Endothelial cell of umbilical vein (primary cell): ENCODE measurements at regions not wholly inside any gene's neighbourhood (a gene's known extent, or its start where the extent isn't known, plus 50 kb on each side); places are given as distances from the start of the nearest gene placed in this dataset.

Experiments used
- BruUV-seq: library from RNA; stranded (reverse); fragments of 400-500 nt; replicated peaks from 2 replicates; lab custom pipeline; 2021; lab: Mats Ljungman, UMichigan
- CTCF ChIA-PET: fragments of 300-600, 350-600 bp; sonication (Branson Sonifier 250); formaldehyde crosslinking; loops from one replicate; lab custom pipeline; 2021; ENCODE audit warnings: antibody characterized with exemption, inconsistent platforms; lab: Charles Lee
- POLR2A ChIA-PET: fragments of 300-600, 350-600 bp; sonication (Branson Sonifier 250); formaldehyde crosslinking; loops from one replicate; lab custom pipeline; 2021; ENCODE audit warnings: antibody characterized with exemption, inconsistent platforms; lab: Charles Lee
- DNase-seq: peaks from one replicate; pipeline ENCODE4 v3.0.0-alpha.2; 2011; ENCODE audit warnings: low read depth, low spot score
- FAIRE-seq: peaks from 2 replicates; lab custom pipeline; 2011; peaks lifted over from hg19 to GRCh38; lab: Jason Lieb, UNC
- H2AFZ ChIP-seq: 2 replicates; pipeline ENCODE4 v1.6.0; 2012; ENCODE audit warnings: low read depth, low read length, control low read depth, inconsistent platforms
- H3K27ac ChIP-seq: 2 replicates; pipeline ENCODE4 v1.5.1; 2011; ENCODE audit warnings: low read depth, mild to moderate bottlenecking, control low read depth, low read length, moderate library complexity; ENCODE audit not compliant: insufficient read depth
- H3K27me3 ChIP-seq, 2 experiments: 2 replicates each; pipeline versions ENCODE4 v1.6.0 to v1.6.1; 2011; ENCODE audit warnings: low read length in 2 of 2, mixed read lengths in 1 of 2; ENCODE audit not compliant: control insufficient read depth in 2 of 2, insufficient read depth in 2 of 2
- H3K36me3 ChIP-seq, 2 experiments: 2 replicates in 1 of 2; 3 replicates in 1 of 2; pipeline ENCODE4 v1.5.1; 2011; ENCODE audit warnings: low read length in 2 of 2, mild to moderate bottlenecking in 1 of 2, moderate library complexity in 1 of 2; ENCODE audit not compliant: control insufficient read depth in 2 of 2, insufficient read depth in 2 of 2; ENCODE audit errors: extremely low read depth in 1 of 2
- H3K4me1 ChIP-seq: 3 replicates; pipeline ENCODE4 v1.5.1; 2011; ENCODE audit warnings: mild to moderate bottlenecking, low read length; ENCODE audit not compliant: control insufficient read depth, insufficient read depth; ENCODE audit errors: extremely low read depth
- H3K4me2 ChIP-seq: 2 replicates; pipeline ENCODE4 v1.6.1; 2011; ENCODE audit warnings: low read length, control low read depth, mixed read lengths; ENCODE audit not compliant: insufficient read depth
- H3K4me3 ChIP-seq, 3 experiments: fragments of 200-600 bp in 1 of 3; sonication (generic), shearing (Covaris generic) in 1 of 3; replicated peaks in 1 of 3; 2 replicates each; pipeline ENCODE4 v1.5.1; 2011 to 2016; ENCODE audit warnings: control low read depth in 3 of 3, low read length in 3 of 3, mild to moderate bottlenecking in 2 of 3, inconsistent platforms in 1 of 3, low read depth in 1 of 3, moderate library complexity in 1 of 3; ENCODE audit not compliant: insufficient read depth in 1 of 3
- H3K79me2 ChIP-seq: 2 replicates; pipeline ENCODE4 v1.6.0; 2012; ENCODE audit warnings: low read length, inconsistent platforms; ENCODE audit not compliant: control insufficient read depth, insufficient read depth
- H3K9ac ChIP-seq: replicated peaks from 2 replicates; pipeline ENCODE3; 2011; ENCODE audit warnings: low read length, control low read depth; ENCODE audit not compliant: insufficient read depth; ENCODE audit errors: extremely low read depth
- H3K9me1 ChIP-seq: replicated peaks from 3 replicates; pipeline ENCODE4 v1.6.0; 2011; ENCODE audit warnings: mild to moderate bottlenecking, low read length; ENCODE audit not compliant: control insufficient read depth, insufficient read depth; ENCODE audit errors: extremely low read depth
- H3K9me3 ChIP-seq: replicated peaks from 2 replicates; pipeline ENCODE4 v1.5.1; 2012; ENCODE audit warnings: low read length, inconsistent platforms; ENCODE audit not compliant: control insufficient read depth, insufficient read depth
- H4K20me1 ChIP-seq: replicated peaks from 2 replicates; pipeline ENCODE3; 2011; ENCODE audit warnings: mild to moderate bottlenecking, low read length; ENCODE audit not compliant: control insufficient read depth, insufficient read depth; ENCODE audit errors: extremely low read depth
- CTCF ChIP-seq, 2 donors: IDR thresholded peaks; 1 replicate in 1 of 2; 2 replicates in 1 of 2; pipeline ENCODE4 v1.5.1; 2011; ENCODE audit warnings: low read length in 2 of 2, mild to moderate bottlenecking in 2 of 2, moderate library complexity in 2 of 2, control low read depth in 1 of 2, inconsistent platforms in 1 of 2, low read depth in 1 of 2; ENCODE audit not compliant: insufficient read depth in 1 of 2; ENCODE audit errors: extremely low read depth in 1 of 2
- EZH2 ChIP-seq: IDR thresholded peaks from 2 replicates; pipeline ENCODE4 v1.6.1; 2012; ENCODE audit warnings: borderline replicate concordance, low read depth, mild to moderate bottlenecking, moderate library complexity, low read length, inconsistent platforms; ENCODE audit not compliant: severe bottlenecking
- FOS ChIP-seq: IDR thresholded peaks from 2 replicates; pipeline ENCODE4 v1.6.1; 2011; ENCODE audit warnings: mild to moderate bottlenecking, low read length, moderate library complexity, borderline replicate concordance; ENCODE audit not compliant: insufficient read depth
- GATA2 ChIP-seq: IDR thresholded peaks from 2 replicates; pipeline ENCODE4 v1.7.0; 2011; ENCODE audit warnings: low read depth, mild to moderate bottlenecking, moderate library complexity, mixed read lengths, low read length; ENCODE audit not compliant: insufficient read length, insufficient read depth
- JUN ChIP-seq: IDR thresholded peaks from 2 replicates; pipeline ENCODE4 v1.6.1; 2011; ENCODE audit warnings: borderline replicate concordance, low read depth; ENCODE audit not compliant: insufficient read length, insufficient read depth
- MAX ChIP-seq: IDR thresholded peaks from 2 replicates; pipeline ENCODE4 v1.6.1; 2011; ENCODE audit not compliant: insufficient read depth, insufficient read length
- MYC ChIP-seq: IDR thresholded peaks from one replicate; pipeline ENCODE4 v1.6.1; 2011; ENCODE audit warnings: mild to moderate bottlenecking, low read depth, low read length
- POLR2A ChIP-seq: IDR thresholded peaks from 2 replicates; pipeline ENCODE4 v1.6.1; 2012; ENCODE audit warnings: low read depth, mild to moderate bottlenecking, control low read depth, low read length
- POLR2AphosphoS5 ChIP-seq: IDR thresholded peaks from 2 replicates; pipeline ENCODE4 v1.6.1; 2012; ENCODE audit warnings: low read depth, mild to moderate bottlenecking, control low read depth, low read length, moderate library complexity; ENCODE audit not compliant: insufficient read depth
- dilution Hi-C: fragments of 300-500 bp; cut with MboI; formaldehyde crosslinking; loops from one replicate; pipeline ENCODE4 v1.15.0; 2019; ENCODE audit warnings: low sequenced_read_pairs; ENCODE audit not compliant: extremely low pct_ligation_motif_present
- intact Hi-C: fragments of 100-400 bp; cut with micrococcal nuclease; formaldehyde crosslinking; loops from one replicate; pipeline ENCODE4 v1.10.0; 2022

GRCh38 chr11:30760345-30760744, 174.2 kb upstream of the MPPED2 start:
- POLR2A ChIA-PET: no interaction called here
- no peaks in the 10 kb centered on the region for H3K9me3 ChIP-seq
- no peaks in the 10 kb centered on the region for H3K9me1 ChIP-seq
- no peak for TF ChIP-seq MYC
- no peak for TF ChIP-seq POLR2AphosphoS5
- no peak overlapping the region for H3K27ac ChIP-seq
- FAIRE-seq (no peak), DNase-seq (no peak)
- no peak overlapping the region for H3K4me3 ChIP-seq
- no TSS peak for BruUV-seq
- no peak overlapping the region for H2AFZ ChIP-seq
- dilution Hi-C loops: no loop called here
- H3K4me2 ChIP-seq: no peak overlapping the region
- intact Hi-C loops: no loop called here
- no peaks in the 10 kb centered on the region for H4K20me1 ChIP-seq
- no peaks in the 10 kb centered on the region for H3K27me3 ChIP-seq
- CTCF ChIA-PET: no interaction called here
- H3K79me2 ChIP-seq: no peaks in the 10 kb centered on the region
- peaks cover 9% of the 10 kb centered on the region for H3K4me1 ChIP-seq
- H3K36me3 ChIP-seq: no peaks in the 10 kb centered on the region
- no peak overlapping the region for H3K9ac ChIP-seq

- FAIRE-seq: no peak
- dilution Hi-C loops: no loop called here
Observed at GRCh38 chr11:30758946-30759504, 172.9 kb upstream of the MPPED2 start.

More at GRCh38 chr11:30758946-30759504, 172.9 kb upstream of the MPPED2 start:
- ChIA-PET CTCF (no interaction called here), POLR2A (no interaction called here)
- Histone ChIP-seq H3K9me1 (no peaks in the 10 kb centered on the region), H3K9ac (no peak overlapping the region), H3K27ac (no peak overlapping the region), H3K4me1 (peaks cover 9% of the 10 kb centered on the region), H4K20me1 (no peaks in the 10 kb centered on the region), H3K4me2 (no peak overlapping the region), H3K9me3 (no peaks in the 10 kb centered on the region), H3K36me3 (no peaks in the 10 kb centered on the region), H2AFZ (no peak overlapping the region), H3K4me3 (no peak overlapping the region), H3K27me3 (no peaks in the 10 kb centered on the region), H3K79me2 (no peaks in the 10 kb centered on the region)
- DNase-seq: peak; percentile 7
- no peak for TF ChIP-seq POLR2A
- no peak for TF ChIP-seq MAX
- no peak for TF ChIP-seq MYC
- TF ChIP-seq GATA2: no peak
- TF ChIP-seq CTCF (IDR thresholded peaks at IDR 0.05; ENCODE audit: extremely low read depth in 1 of 2, insufficient read depth in 1 of 2, low read depth in 1 of 2, low read length in 2 of 2): no peak
- TF ChIP-seq JUN: no peak
- TF ChIP-seq EZH2: no peak
- no peak for TF ChIP-seq FOS
- no peak for TF ChIP-seq POLR2AphosphoS5
- BruUV-seq: no TSS peak
- intact Hi-C loops: loop anchor here (2.0 to 10.0 kb wide), 3 partner anchors 30 to 434 kb away; partner anchors contain the start of gene ARL14EP
